BE2C (cell line): ENCODE measurements at regions not wholly inside any gene's neighbourhood (a gene's known extent, or its start where the extent isn't known, plus 50 kb on each side); places are given as distances from the start of the nearest gene placed in this dataset.

Source experiments
- DNase-seq: peaks from one replicate; pipeline ENCODE4 v3.0.0-alpha.2; 2020
- H3K27me3 ChIP-seq: fragments of 250-450 bp; sonication (Bioruptor Pico); 2 replicates; pipeline ENCODE4 v1.5.1; 2020; ENCODE audit warnings: mild to moderate bottlenecking
- H3K36me3 ChIP-seq: fragments of 250-450 bp; sonication (Bioruptor Pico); 2 replicates; pipeline ENCODE4 v1.5.1; 2020; ENCODE audit warnings: mild to moderate bottlenecking
- H3K4me1 ChIP-seq: fragments of 250-450 bp; sonication (Bioruptor Pico); 2 replicates; pipeline ENCODE4 v1.5.1; 2020
- H3K4me3 ChIP-seq: 2 replicates; pipeline ENCODE4 v1.5.1; 2011; ENCODE audit warnings: low read depth, low read length
- H3K9me3 ChIP-seq: fragments of 250-450 bp; sonication (Bioruptor Pico); 2 replicates; pipeline ENCODE4 v1.5.1; 2020
- CTCF ChIP-seq: IDR thresholded peaks from 2 replicates; pipeline ENCODE4 v1.5.1; 2012; ENCODE audit warnings: mild to moderate bottlenecking, low read depth, low read length

GRCh38 chr3:144350125-144350524 is 378.5 kb downstream of the DIPK2A start:
- no peak for DNase-seq
- no peak for TF ChIP-seq CTCF
- H3K27me3 ChIP-seq: no peaks in the 10 kb centered on the region
- H3K4me3 ChIP-seq: no peak overlapping the region
- H3K9me3 ChIP-seq: no peaks in the 10 kb centered on the region
- H3K36me3 ChIP-seq: no peaks in the 10 kb centered on the region
- no peaks in the 10 kb centered on the region for H3K4me1 ChIP-seq

- Histone ChIP-seq H3K36me3 (no peaks in the 10 kb centered on the region), H3K9me3 (no peaks in the 10 kb centered on the region), H3K27me3 (no peaks in the 10 kb centered on the region), H3K4me3 (no peak overlapping the region), H3K4me1 (no peaks in the 10 kb centered on the region)
- no peak for TF ChIP-seq CTCF
- no peak for DNase-seq
Measured at GRCh38 chr3:144351011-144351410, 379.4 kb downstream of the DIPK2A start.

- no peak for DNase-seq
- Histone ChIP-seq H3K27me3 (no peaks in the 10 kb centered on the region), H3K9me3 (no peaks in the 10 kb centered on the region), H3K4me1 (no peaks in the 10 kb centered on the region), H3K36me3 (no peaks in the 10 kb centered on the region), H3K4me3 (no peak overlapping the region)
- no peak for TF ChIP-seq CTCF
Measured at GRCh38 chr3:144351773-144352365, 380.2 kb downstream of the DIPK2A start.

GRCh38 chr3:144358191-144358590 is 386.6 kb downstream of the DIPK2A start:
- TF ChIP-seq CTCF: no peak
- Histone ChIP-seq H3K27me3 (no peaks in the 10 kb centered on the region), H3K9me3 (no peaks in the 10 kb centered on the region), H3K36me3 (no peaks in the 10 kb centered on the region), H3K4me3 (no peak overlapping the region), H3K4me1 (no peaks in the 10 kb centered on the region)
- DNase-seq: no peak

GRCh38 chr3:144361002-144361401 is 389.4 kb downstream of the DIPK2A start:
- H3K4me1 ChIP-seq: no peaks in the 10 kb centered on the region
- no peaks in the 10 kb centered on the region for H3K9me3 ChIP-seq
- DNase-seq: no peak
- H3K4me3 ChIP-seq: no peak overlapping the region
- H3K36me3 ChIP-seq: no peaks in the 10 kb centered on the region
- no peak for TF ChIP-seq CTCF
- H3K27me3 ChIP-seq: no peaks in the 10 kb centered on the region

GRCh38 chr3:144362126-144362525 is 390.5 kb downstream of the DIPK2A start:
- no peak for DNase-seq
- no peaks in the 10 kb centered on the region for H3K36me3 ChIP-seq
- no peaks in the 10 kb centered on the region for H3K9me3 ChIP-seq
- no peak overlapping the region for H3K4me3 ChIP-seq
- no peaks in the 10 kb centered on the region for H3K4me1 ChIP-seq
- no peaks in the 10 kb centered on the region for H3K27me3 ChIP-seq
- TF ChIP-seq CTCF: no peak
